Hepatocyte (in vitro differentiated cells): ENCODE measurements at regions not wholly inside any gene's neighbourhood (a gene's known extent, or its start where the extent isn't known, plus 50 kb on each side); places are given as distances from the start of the nearest gene placed in this dataset.

ENCODE experiments used
- DNase-seq: peaks from one replicate; pipeline ENCODE4 v3.0.0-alpha.2; 2016; ENCODE audit warnings: low spot score
- H2AFZ ChIP-seq: fragments of 200-600 bp; sonication (generic); 2 replicates; pipeline ENCODE4 v1.6.0; 2016; ENCODE audit warnings: antibody characterized with exemption, mild to moderate bottlenecking
- H3K27ac ChIP-seq: fragments of 200-600 bp; sonication (generic); 2 replicates; pipeline ENCODE4 v1.5.1; 2016; ENCODE audit warnings: mild to moderate bottlenecking
- H3K27me3 ChIP-seq: fragments of 200-600 bp; sonication (generic); 2 replicates; pipeline ENCODE4 v1.6.1; 2016
- H3K36me3 ChIP-seq: fragments of 200-600 bp; sonication (generic); replicated peaks from 2 replicates; pipeline ENCODE4 v1.5.1; 2016; ENCODE audit warnings: low read depth; ENCODE audit not compliant: insufficient read depth
- H3K4me1 ChIP-seq: fragments of 200-600 bp; sonication (generic); 2 replicates; pipeline ENCODE4 v1.5.1; 2016; ENCODE audit warnings: mild to moderate bottlenecking, moderate library complexity; ENCODE audit not compliant: insufficient read depth
- H3K4me2 ChIP-seq: fragments of 200-600 bp; sonication (generic); 2 replicates; pipeline ENCODE4 v1.6.0; 2016
- H3K4me3 ChIP-seq: fragments of 200-600 bp; sonication (generic); 2 replicates; pipeline ENCODE4 v1.5.1; 2016; ENCODE audit warnings: mild to moderate bottlenecking
- H3K79me2 ChIP-seq: fragments of 200-600 bp; sonication (generic); 2 replicates; pipeline ENCODE4 v1.6.0; 2017; ENCODE audit warnings: mild to moderate bottlenecking
- H3K9me2 ChIP-seq: fragments of 200-600 bp; sonication (generic); replicated peaks from 2 replicates; pipeline ENCODE4 v1.6.0; 2017; ENCODE audit warnings: mild to moderate bottlenecking; ENCODE audit not compliant: insufficient read depth
- H3K9me3 ChIP-seq: fragments of 200-600 bp; sonication (generic); 2 replicates; pipeline ENCODE4 v1.5.1; 2016; ENCODE audit warnings: low read depth, mild to moderate bottlenecking
- H4K20me1 ChIP-seq: fragments of 200-600 bp; sonication (generic); 2 replicates; pipeline ENCODE4 v1.6.0; 2016; ENCODE audit warnings: mild to moderate bottlenecking; ENCODE audit not compliant: insufficient read depth, poor library complexity, severe bottlenecking
- CTCF ChIP-seq: fragments of 200-600 bp; sonication (generic); IDR thresholded peaks from 2 replicates; pipeline ENCODE4 v1.5.1; 2016; ENCODE audit warnings: antibody characterized with exemption, mild to moderate bottlenecking; ENCODE audit not compliant: poor library complexity
- EZH2 ChIP-seq: fragments of 200-600 bp; sonication (generic); IDR thresholded peaks from 2 replicates; pipeline ENCODE4 v1.6.1; 2016; ENCODE audit warnings: antibody characterized with exemption, mild to moderate bottlenecking, borderline replicate concordance
- EZH2phosphoT487 ChIP-seq: fragments of 200-600 bp; sonication (generic); IDR thresholded peaks from one replicate; pipeline ENCODE4 v1.6.1; 2018; ENCODE audit warnings: antibody characterized with exemption, mild to moderate bottlenecking, low read depth, moderate library complexity; ENCODE audit not compliant: unreplicated experiment, severe bottlenecking
- WGBS: methylation state at CpG from one replicate; pipeline ENCODE4 v1.1.6; 2016; ENCODE audit warnings: low lambda C conversion rate; ENCODE audit errors: missing lambda C conversion rate; 5-methylcytosine and 5-hydroxymethylcytosine counted together

GRCh38 chr6:95686272-95686671, 108.9 kb downstream of the MANEA start:
- H3K27me3 ChIP-seq, result no peaks in the 10 kb centered on the region
- H2AFZ ChIP-seq, result no peak overlapping the region
- H3K9me2 ChIP-seq, result no peaks in the 10 kb centered on the region
- H4K20me1 ChIP-seq, result no peaks in the 10 kb centered on the region
- H3K36me3 ChIP-seq, result no peaks in the 10 kb centered on the region
- no peak overlapping the region for H3K4me3 ChIP-seq
- H3K4me2 ChIP-seq, result no peak overlapping the region
- 62% methylated on average over 3 of the region's 3 CpGs for WGBS
- no peaks in the 10 kb centered on the region for H3K79me2 ChIP-seq
- no peaks in the 10 kb centered on the region for H3K4me1 ChIP-seq
- no peak for DNase-seq
- no peaks in the 10 kb centered on the region for H3K9me3 ChIP-seq
- TF ChIP-seq EZH2phosphoT487 (no peak), CTCF (no peak), EZH2 (no peak)
- no peak overlapping the region for H3K27ac ChIP-seq

GRCh38 chr6:95686895-95687294, 109.6 kb downstream of the MANEA start:
- Histone ChIP-seq H3K27ac (no peak overlapping the region), H3K9me2 (no peaks in the 10 kb centered on the region), H2AFZ (no peak overlapping the region), H4K20me1 (no peaks in the 10 kb centered on the region), H3K36me3 (no peaks in the 10 kb centered on the region), H3K9me3 (no peaks in the 10 kb centered on the region), H3K4me1 (no peaks in the 10 kb centered on the region), H3K27me3 (no peaks in the 10 kb centered on the region), H3K4me3 (no peak overlapping the region), H3K4me2 (no peak overlapping the region), H3K79me2 (no peaks in the 10 kb centered on the region)
- DNase-seq, result no peak
- WGBS, result 85% methylated on average over 1 of the region's 1 CpG
- TF ChIP-seq EZH2phosphoT487 (no peak), CTCF (no peak), EZH2 (no peak)

- H3K9me2 ChIP-seq, result no peaks in the 10 kb centered on the region
- H3K27ac ChIP-seq, result no peak overlapping the region
- DNase-seq, result no peak
- no peaks in the 10 kb centered on the region for H3K36me3 ChIP-seq
- no peaks in the 10 kb centered on the region for H3K79me2 ChIP-seq
- H2AFZ ChIP-seq, result no peak overlapping the region
- no peak for TF ChIP-seq CTCF
- TF ChIP-seq EZH2phosphoT487, result no peak
- no peak for TF ChIP-seq EZH2
- no peaks in the 10 kb centered on the region for H4K20me1 ChIP-seq
- no peaks in the 10 kb centered on the region for H3K4me1 ChIP-seq
- H3K4me2 ChIP-seq, result no peak overlapping the region
- H3K27me3 ChIP-seq, result no peaks in the 10 kb centered on the region
- no peak overlapping the region for H3K4me3 ChIP-seq
- no peaks in the 10 kb centered on the region for H3K9me3 ChIP-seq
These were observed 110.5 kb downstream of the MANEA start for GRCh38 chr6:95687839-95688238.

GRCh38 chr6:95690328-95690727, 113.0 kb downstream of the MANEA start:
- no peaks in the 10 kb centered on the region for H3K4me1 ChIP-seq
- no peak overlapping the region for H3K4me3 ChIP-seq
- TF ChIP-seq EZH2phosphoT487 (no peak), EZH2 (no peak), CTCF (no peak)
- H3K27ac ChIP-seq, result no peak overlapping the region
- 78% methylated on average over 4 of the region's 4 CpGs for WGBS
- H4K20me1 ChIP-seq, result no peaks in the 10 kb centered on the region
- H3K4me2 ChIP-seq, result no peak overlapping the region
- H3K36me3 ChIP-seq, result no peaks in the 10 kb centered on the region
- no peaks in the 10 kb centered on the region for H3K9me2 ChIP-seq
- no peak overlapping the region for H2AFZ ChIP-seq
- H3K27me3 ChIP-seq, result no peaks in the 10 kb centered on the region
- H3K9me3 ChIP-seq, result no peaks in the 10 kb centered on the region
- H3K79me2 ChIP-seq, result no peaks in the 10 kb centered on the region
- DNase-seq, result no peak
